IMR-90 (cell line): ENCODE measurements at regions not wholly inside any gene's neighbourhood (a gene's known extent, or its start where the extent isn't known, plus 50 kb on each side); places are given as distances from the start of the nearest gene placed in this dataset.

Experiments
- BHLHE40 ChIP-seq: fragments of 150-350 bp; IDR thresholded peaks from 2 replicates; pipeline ENCODE4 v1.6.1; 2016; ENCODE audit warnings: mild to moderate bottlenecking, low read depth, low read length
- CEBPB ChIP-seq: IDR thresholded peaks from 2 replicates; pipeline ENCODE4 v1.6.1; 2012; ENCODE audit warnings: low read depth, low read length, improper control_type of control experiment
- CHD1 ChIP-seq: IDR thresholded peaks from 2 replicates; pipeline ENCODE4 v1.6.1; 2012; ENCODE audit warnings: low read depth, low read length, improper control_type of control experiment
- CTCF ChIP-seq: conservative IDR thresholded peaks from 2 replicates; pipeline ENCODE4 v1.5.1; 2012; ENCODE audit warnings: mild to moderate bottlenecking, low read depth, low read length, improper control_type of control experiment
- ELK1 ChIP-seq: fragments of 150-350 bp; IDR thresholded peaks from 2 replicates; pipeline ENCODE4 v1.6.1; 2016; ENCODE audit warnings: low read depth, mild to moderate bottlenecking, low read length, moderate library complexity, borderline replicate concordance
- MAFK ChIP-seq: IDR thresholded peaks from 2 replicates; pipeline ENCODE4 v1.6.1; 2012; ENCODE audit warnings: low read depth, low read length, improper control_type of control experiment
- MAZ ChIP-seq: IDR thresholded peaks from 2 replicates; pipeline ENCODE4 v1.6.1; 2012; ENCODE audit warnings: low read depth, mild to moderate bottlenecking, low read length, improper control_type of control experiment, moderate library complexity, borderline replicate concordance
- MXI1 ChIP-seq: IDR thresholded peaks from 2 replicates; pipeline ENCODE4 v1.6.1; 2012; ENCODE audit warnings: low read depth, mild to moderate bottlenecking, low read length, moderate library complexity, borderline replicate concordance
- NFE2L2 ChIP-seq: fragments of 150-350 bp; IDR thresholded peaks from 2 replicates; pipeline ENCODE4 v1.6.1; 2016; ENCODE audit warnings: low read depth, mild to moderate bottlenecking, low read length
- POLR2A ChIP-seq: IDR thresholded peaks from 2 replicates; pipeline ENCODE4 v1.6.1; 2012; ENCODE audit warnings: mild to moderate bottlenecking, low read depth, low read length
- RAD21 ChIP-seq: IDR thresholded peaks from 2 replicates; pipeline ENCODE4 v1.6.1; 2012; ENCODE audit warnings: low read length, improper control_type of control experiment
- RCOR1 ChIP-seq: IDR thresholded peaks from 2 replicates; pipeline ENCODE4 v1.6.1; 2012; ENCODE audit warnings: mild to moderate bottlenecking, low read length, improper control_type of control experiment; ENCODE audit not compliant: insufficient replicate concordance
- RFX5 ChIP-seq: IDR thresholded peaks from 2 replicates; pipeline ENCODE4 v1.8.0; 2012; ENCODE audit warnings: low read depth, mild to moderate bottlenecking, low read length, moderate library complexity
- SMC3 ChIP-seq: fragments of 150-350 bp; IDR thresholded peaks from 2 replicates; pipeline ENCODE4 v1.6.1; 2016; ENCODE audit warnings: low read depth, mild to moderate bottlenecking, antibody characterized with exemption, low read length, moderate library complexity

DNA sequence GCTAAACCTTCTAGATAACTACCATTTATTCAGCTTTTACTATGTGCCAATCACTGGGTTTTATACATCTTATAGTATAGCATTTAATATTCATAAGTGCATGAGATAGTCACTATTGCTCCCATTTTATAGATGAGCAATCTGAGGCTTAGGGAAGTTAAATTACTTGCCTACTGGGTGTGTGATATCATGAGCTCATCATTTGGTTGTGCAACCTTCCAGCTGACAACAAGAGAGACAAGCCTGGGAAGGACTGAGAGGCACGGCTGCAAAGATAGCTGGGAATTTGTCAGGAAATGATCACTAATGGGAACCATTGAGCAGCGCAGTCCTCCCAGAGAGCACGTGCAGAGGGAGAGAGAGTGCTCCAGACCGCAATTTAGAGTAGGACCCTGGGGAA lies 481.6 kb upstream of the KIF2A start:
- TF ChIP-seq RFX5 (no peak), MAFK (no peak), SMC3 (no peak), POLR2A (no peak), CTCF (no peak), MAZ (no peak), CEBPB (no peak), MXI1 (no peak), RAD21 (no peak), ELK1 (no peak), RCOR1 (no peak), BHLHE40 (no peak), CHD1 (no peak), NFE2L2 (no peak)
